ENCODE measurements at regions not wholly inside any gene's neighbourhood (a gene's known extent, or its start where the extent isn't known, plus 50 kb on each side); places are given as distances from the start of the nearest gene placed in this dataset.

DNA sequence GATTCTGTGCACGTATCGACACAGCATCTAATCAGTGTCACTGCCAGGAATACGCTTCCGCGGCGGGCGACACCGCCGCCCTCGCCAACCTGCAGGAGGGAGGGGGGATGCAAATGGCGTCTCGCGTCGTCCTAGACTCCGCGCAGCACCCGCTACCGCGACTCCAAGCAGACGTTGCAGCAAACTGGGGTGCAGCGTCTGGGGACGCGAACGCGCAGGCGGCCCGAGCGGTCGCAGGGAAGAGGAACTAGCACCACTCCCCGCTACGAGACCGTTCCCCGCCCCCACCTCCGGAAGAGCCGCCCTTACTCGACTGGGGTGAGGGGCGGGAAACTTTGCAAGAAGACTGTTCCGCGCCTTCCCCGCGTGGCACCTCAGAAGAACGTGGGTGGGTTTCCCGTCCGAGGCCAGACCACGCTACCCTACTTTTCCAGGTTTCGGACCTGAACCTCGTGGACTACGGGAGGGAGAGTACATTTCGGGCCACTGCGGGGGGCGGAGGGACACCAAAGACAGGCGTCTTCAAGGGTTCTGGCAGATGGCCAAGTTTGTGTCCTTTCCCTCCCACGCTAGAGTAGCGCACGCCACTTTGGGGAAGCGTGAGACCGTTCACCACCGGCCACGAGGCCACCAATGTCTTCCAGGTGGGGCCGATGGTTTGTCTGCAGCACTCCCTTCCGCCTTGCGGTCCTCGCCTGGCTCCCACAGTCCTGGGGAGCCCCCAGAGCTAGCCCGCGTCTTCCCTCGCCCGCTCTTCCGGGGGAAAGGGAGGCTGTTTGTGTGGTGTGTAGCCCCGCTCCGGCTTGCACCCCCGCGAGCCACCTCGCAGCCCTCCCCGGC, 78.0 kb upstream of the BCOR start:
- no peaks in the 10 kb centered on the region for H3K27me3 ChIP-seq (replicated peaks)
- peak overlapping the region; percentile 53 for H3K4me3 ChIP-seq (ENCODE audit: low read depth, low read length)
- TF ChIP-seq, protein P1, sequence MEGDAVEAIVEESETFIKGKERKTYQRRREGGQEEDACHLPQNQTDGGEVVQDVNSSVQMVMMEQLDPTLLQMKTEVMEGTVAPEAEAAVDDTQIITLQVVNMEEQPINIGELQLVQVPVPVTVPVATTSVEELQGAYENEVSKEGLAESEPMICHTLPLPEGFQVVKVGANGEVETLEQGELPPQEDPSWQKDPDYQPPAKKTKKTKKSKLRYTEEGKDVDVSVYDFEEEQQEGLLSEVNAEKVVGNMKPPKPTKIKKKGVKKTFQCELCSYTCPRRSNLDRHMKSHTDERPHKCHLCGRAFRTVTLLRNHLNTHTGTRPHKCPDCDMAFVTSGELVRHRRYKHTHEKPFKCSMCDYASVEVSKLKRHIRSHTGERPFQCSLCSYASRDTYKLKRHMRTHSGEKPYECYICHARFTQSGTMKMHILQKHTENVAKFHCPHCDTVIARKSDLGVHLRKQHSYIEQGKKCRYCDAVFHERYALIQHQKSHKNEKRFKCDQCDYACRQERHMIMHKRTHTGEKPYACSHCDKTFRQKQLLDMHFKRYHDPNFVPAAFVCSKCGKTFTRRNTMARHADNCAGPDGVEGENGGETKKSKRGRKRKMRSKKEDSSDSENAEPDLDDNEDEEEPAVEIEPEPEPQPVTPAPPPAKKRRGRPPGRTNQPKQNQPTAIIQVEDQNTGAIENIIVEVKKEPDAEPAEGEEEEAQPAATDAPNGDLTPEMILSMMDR (IDR thresholded peaks at IDR 0.05; ENCODE audit: low read depth, low read length, missing control alignments) = no peak
- peak overlapping the region; percentile 50 for H3K27ac ChIP-seq
- H3K36me3 ChIP-seq (replicated peaks) = no peaks in the 10 kb centered on the region
- in situ Hi-C loops (cut with HindIII; ENCODE audit: low pct_ligation_motif_present, low sequenced_read_pairs) = no loop called here
- DNase-seq = no peak

DNA sequence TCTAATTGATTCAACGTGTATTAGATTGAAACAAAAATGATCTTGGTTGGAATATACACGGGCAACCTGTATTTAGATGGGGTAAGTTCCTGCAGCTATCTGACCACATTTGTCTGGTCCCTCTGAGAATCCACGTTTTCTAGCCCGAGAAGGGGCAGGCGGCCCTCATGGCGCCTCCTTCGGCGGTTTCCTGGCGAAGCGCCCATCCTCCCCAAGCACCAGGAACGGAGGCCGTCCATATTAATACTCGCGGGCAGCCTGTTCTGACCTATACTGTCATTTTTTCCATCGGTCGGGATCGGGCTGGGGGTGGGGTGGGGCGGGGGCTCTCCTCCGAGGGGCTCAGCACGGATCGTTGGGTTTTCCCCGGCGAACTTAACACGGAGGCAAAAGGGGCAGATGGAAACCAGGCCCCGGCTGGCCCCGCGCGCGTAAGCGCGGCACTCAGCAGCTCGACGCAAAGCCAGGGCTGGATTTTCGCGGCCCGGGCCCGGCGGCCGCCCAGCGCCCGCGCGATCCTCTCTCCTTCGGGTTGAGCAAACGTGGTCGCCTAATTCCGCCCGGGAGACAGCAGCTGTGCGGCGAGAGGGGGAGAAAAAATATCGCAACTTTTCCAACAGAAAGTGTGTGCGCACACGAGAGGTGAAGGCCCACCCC, 77.2 kb upstream of the BCOR start:
- TF ChIP-seq, protein P1 (IDR thresholded peaks at IDR 0.05; ENCODE audit: low read depth, low read length, missing control alignments) = no peak
- peak; percentile 48 for DNase-seq
- H3K27me3 ChIP-seq (replicated peaks) = no peaks in the 10 kb centered on the region
- H3K4me3 ChIP-seq (ENCODE audit: low read depth, low read length) = peak overlapping the region; percentile 53
- H3K36me3 ChIP-seq (replicated peaks) = no peaks in the 10 kb centered on the region
- in situ Hi-C loops (cut with HindIII; ENCODE audit: low pct_ligation_motif_present, low sequenced_read_pairs) = no loop called here
- peak overlapping the region; percentile 50 for H3K27ac ChIP-seq

DNA sequence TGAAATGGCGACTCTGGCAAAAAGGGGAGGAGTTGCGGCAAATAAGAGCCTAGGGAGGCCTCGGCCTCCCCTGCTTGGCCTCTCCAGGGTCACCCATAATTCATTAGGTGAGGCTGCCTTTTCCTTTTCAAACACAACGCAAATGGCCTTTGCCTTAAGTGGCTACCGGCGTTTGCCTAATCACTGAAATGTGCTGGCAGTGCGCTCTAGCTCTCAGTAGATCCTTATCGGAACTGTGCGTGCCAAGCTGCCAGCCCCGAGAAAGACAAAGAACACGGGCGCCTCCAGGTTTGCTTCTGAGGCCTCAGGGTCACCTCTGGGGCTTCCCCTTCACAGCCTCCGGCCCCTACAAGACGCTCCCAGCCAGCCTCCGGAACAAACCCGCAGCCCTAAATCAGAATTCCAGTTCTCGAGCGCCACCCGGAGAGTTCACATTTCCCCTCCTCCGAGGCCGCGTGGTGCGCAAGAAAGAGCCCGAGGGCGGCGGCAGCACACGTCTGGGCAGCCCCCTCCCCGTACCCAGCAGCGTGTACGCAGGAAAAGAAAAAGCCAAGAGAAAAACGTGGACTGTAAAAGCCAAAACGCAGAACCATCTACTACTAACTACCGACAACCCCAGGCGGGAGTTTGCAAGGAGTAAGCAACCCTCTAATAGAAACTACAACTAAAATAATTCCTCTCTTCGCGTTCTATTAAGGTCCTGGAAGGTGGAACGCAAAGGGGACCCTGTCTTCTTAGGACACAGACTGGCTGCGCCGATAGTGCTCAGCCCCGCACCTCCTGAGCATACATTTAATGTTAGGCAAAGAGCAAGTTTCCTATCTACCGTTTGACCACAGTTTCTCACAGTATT, 76.5 kb upstream of the BCOR start:
- TF ChIP-seq, protein P1 (IDR thresholded peaks at IDR 0.05; ENCODE audit: low read depth, low read length, missing control alignments) = no peak
- no peak overlapping the region for H3K4me3 ChIP-seq (ENCODE audit: low read depth, low read length)
- H3K27ac ChIP-seq = peak overlapping the region; percentile 24
- in situ Hi-C loops (cut with HindIII; ENCODE audit: low pct_ligation_motif_present, low sequenced_read_pairs) = no loop called here
- H3K27me3 ChIP-seq (replicated peaks) = no peaks in the 10 kb centered on the region
- no peak for DNase-seq
- H3K36me3 ChIP-seq (replicated peaks) = no peaks in the 10 kb centered on the region

DNA sequence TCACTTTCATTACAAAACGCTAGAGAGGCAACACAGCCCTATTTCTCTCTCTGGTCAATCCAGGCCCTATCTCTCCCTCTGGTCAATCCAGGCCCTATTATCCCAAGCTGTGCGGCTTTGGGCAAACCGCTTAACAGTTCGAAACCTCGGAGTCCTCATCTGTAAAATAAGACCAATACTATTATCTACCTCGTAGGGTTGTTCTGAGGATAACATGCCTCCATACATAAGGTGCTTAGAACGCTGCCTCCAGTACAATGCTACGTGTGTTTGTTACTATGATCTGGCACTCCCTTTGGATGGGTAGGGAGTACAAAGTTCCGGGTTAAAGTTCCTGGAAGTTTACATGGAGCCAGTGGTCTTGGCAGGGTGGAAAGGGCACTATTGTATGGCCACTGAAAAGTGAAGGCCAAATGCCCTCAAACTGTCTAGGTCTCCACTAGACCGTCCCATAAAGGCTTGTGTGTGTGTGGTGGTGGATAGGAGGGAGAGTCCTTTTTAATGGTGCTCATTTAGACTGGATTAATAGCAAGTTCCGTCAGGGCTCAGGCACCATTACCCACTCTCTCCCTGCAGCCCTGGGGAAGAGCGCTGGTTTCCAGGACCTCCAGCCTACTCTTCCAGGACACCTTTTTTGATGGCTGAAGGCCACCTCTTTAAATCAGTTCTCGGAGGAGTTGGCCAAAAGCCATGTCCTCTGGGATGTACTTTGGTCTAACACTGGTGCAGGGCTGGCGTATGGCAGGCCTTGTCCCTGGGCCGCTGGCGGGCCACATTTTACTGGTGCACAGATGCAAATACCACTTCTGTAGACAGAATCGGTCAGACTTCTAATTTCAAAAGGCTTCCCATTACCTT, 75.6 kb upstream of the BCOR start:
- TF ChIP-seq, protein P1 (IDR thresholded peaks at IDR 0.05; ENCODE audit: low read depth, low read length, missing control alignments) = no peak
- H3K27ac ChIP-seq = no peak overlapping the region

More for the DNA sequence above, 75.6 kb upstream of the BCOR start:
- no peaks in the 10 kb centered on the region for H3K27me3 ChIP-seq (replicated peaks)
- no peak for DNase-seq
- H3K36me3 ChIP-seq (replicated peaks) = no peaks in the 10 kb centered on the region
- in situ Hi-C loops (cut with HindIII; ENCODE audit: low pct_ligation_motif_present, low sequenced_read_pairs) = no loop called here
- no peak overlapping the region for H3K4me3 ChIP-seq (ENCODE audit: low read depth, low read length)

Measured in brain microvascular endothelial cell (primary cell).